OCI-LY7 (cell line): ENCODE measurements at regions not wholly inside any gene's neighbourhood (a gene's known extent, or its start where the extent isn't known, plus 50 kb on each side); places are given as distances from the start of the nearest gene placed in this dataset.

Experiments used
- BruUV-seq: library from RNA; stranded (reverse); fragments of 400-500 nt; replicated peaks from 2 replicates; lab custom pipeline; 2021; lab: Mats Ljungman, UMichigan
- CTCF ChIA-PET: fragments of 300-600 bp; sonication (Branson Sonifier 250); formaldehyde crosslinking; loops from one replicate; lab custom pipeline; 2022; ENCODE audit warnings: antibody characterized with exemption; ENCODE audit not compliant: unreplicated experiment; lab: Charles Lee
- POLR2A ChIA-PET: fragments of 300-600 bp; sonication (Branson Sonifier 250); formaldehyde crosslinking; loops from one replicate; lab custom pipeline; 2022; ENCODE audit warnings: antibody characterized with exemption; lab: Charles Lee
- DNase-seq: peaks from one replicate; pipeline ENCODE4 v3.0.0-alpha.2; 2015; ENCODE audit warnings: low spot score
- H2AFZ ChIP-seq: fragments of 200-600 bp; sonication (generic), shearing (Covaris generic); 2 replicates; pipeline ENCODE4 v1.6.1; 2014; ENCODE audit warnings: mild to moderate bottlenecking, antibody characterized with exemption, low read length, moderate library complexity
- H3K27ac ChIP-seq: fragments of 200-600 bp; sonication (generic); 2 replicates; pipeline ENCODE4 v1.5.1; 2014; ENCODE audit warnings: mixed run types, low read depth, mild to moderate bottlenecking, moderate library complexity, low read length, inconsistent platforms; ENCODE audit not compliant: poor library complexity, severe bottlenecking
- H3K36me3 ChIP-seq: fragments of 200-600 bp; sonication (generic); 2 replicates; pipeline ENCODE4 v1.6.1; 2014; ENCODE audit warnings: mild to moderate bottlenecking, antibody characterized with exemption, low read length, moderate library complexity, mixed read lengths; ENCODE audit not compliant: insufficient read depth
- H3K4me1 ChIP-seq: fragments of 200-600 bp; sonication (generic); 2 replicates; pipeline ENCODE4 v1.5.1; 2014; ENCODE audit warnings: mild to moderate bottlenecking, low read length; ENCODE audit not compliant: insufficient read depth, poor library complexity, severe bottlenecking
- H3K4me2 ChIP-seq: fragments of 200-600 bp; sonication (generic); 2 replicates; pipeline ENCODE4 v1.6.1; 2014; ENCODE audit warnings: mild to moderate bottlenecking, low read length
- H3K4me3 ChIP-seq: fragments of 200-600 bp; sonication (generic); 2 replicates; pipeline ENCODE4 v1.5.1; 2014; ENCODE audit warnings: mild to moderate bottlenecking, low read depth, low read length; ENCODE audit not compliant: poor library complexity, severe bottlenecking
- H3K79me2 ChIP-seq: fragments of 200-600 bp; sonication (generic); 2 replicates; pipeline ENCODE4 v1.6.1; 2016; ENCODE audit warnings: low read depth, mild to moderate bottlenecking, low read length, moderate library complexity, mixed read lengths; ENCODE audit not compliant: insufficient read depth
- H3K9me2 ChIP-seq: fragments of 200-600 bp; sonication (generic); 2 replicates; pipeline ENCODE4 v1.6.1; 2016; ENCODE audit warnings: mild to moderate bottlenecking, low read length, mixed read lengths; ENCODE audit not compliant: insufficient read depth
- H3K9me3 ChIP-seq: fragments of 200-600 bp; sonication (generic); 2 replicates; pipeline ENCODE4 v1.6.1; 2014; ENCODE audit warnings: mild to moderate bottlenecking, mixed run types, low read length, mixed read lengths
- H4K20me1 ChIP-seq: fragments of 200-600 bp; sonication (generic); 2 replicates; pipeline ENCODE4 v1.6.1; 2014; ENCODE audit warnings: mild to moderate bottlenecking, antibody characterized with exemption, low read length, moderate library complexity, mixed read lengths; ENCODE audit not compliant: insufficient read depth
- CTCF ChIP-seq: fragments of 200-600 bp; sonication (generic); conservative IDR thresholded peaks from 2 replicates; pipeline ENCODE4 v1.5.1; 2014; ENCODE audit warnings: mild to moderate bottlenecking, antibody characterized with exemption, low read length, moderate library complexity, mixed read lengths
- EZH2phosphoT487 ChIP-seq: fragments of 200-600 bp; sonication (generic); IDR thresholded peaks from 2 replicates; pipeline ENCODE4 v1.6.1; 2018; ENCODE audit warnings: low read depth, borderline replicate concordance, mild to moderate bottlenecking, mixed run types, antibody characterized with exemption, low read length, moderate library complexity, mixed read lengths
- intact Hi-C: fragments of 100-400 bp; cut with micrococcal nuclease; formaldehyde crosslinking; loops from one replicate; pipeline ENCODE4 v1.10.0; 2022; ENCODE audit not compliant: unreplicated experiment

- no TSS peak for BruUV-seq
Measured at GRCh38 chrY:17044723-17045122, 835.3 kb downstream of the CDY2B start.

GRCh38 chrY:17044272-17044671 lies 835.7 kb downstream of the CDY2B start:
- Histone ChIP-seq H3K9me3 (peaks cover 44% of the 10 kb centered on the region), H3K79me2 (no peaks in the 10 kb centered on the region), H3K4me3 (peak overlapping the region; percentile 43), H2AFZ (peak overlapping the region; percentile 88; the same call in 1 of the 2 replicates), H3K36me3 (no peaks in the 10 kb centered on the region; the same call in 1 of the 2 replicates), H3K27ac (peak overlapping the region; percentile 80), H3K4me1 (peaks cover 51% of the 10 kb centered on the region), H3K9me2 (no peaks in the 10 kb centered on the region), H3K4me2 (peak overlapping the region; percentile 41; the same call in 1 of the 2 replicates), H4K20me1 (no peaks in the 10 kb centered on the region)
- intact Hi-C loops, result no loop called here
- POLR2A ChIA-PET, result no interaction called here
- TF ChIP-seq EZH2phosphoT487, result no peak
- peak; percentile 37 for TF ChIP-seq CTCF
- DNase-seq, result peak; percentile 60
- CTCF ChIA-PET, result no interaction called here
- BruUV-seq, result no TSS peak

More at GRCh38 chrY:17044723-17045122, 835.3 kb downstream of the CDY2B start:
- no peaks in the 10 kb centered on the region for H3K9me2 ChIP-seq
- peak overlapping the region; percentile 80 for H3K27ac ChIP-seq
- peaks cover 44% of the 10 kb centered on the region for H3K9me3 ChIP-seq
- no peaks in the 10 kb centered on the region for H3K79me2 ChIP-seq
- H4K20me1 ChIP-seq, result no peaks in the 10 kb centered on the region
- intact Hi-C loops, result loop anchor here (1.0 kb wide), 1 partner anchor 41 kb away; no protein-coding TSS in a partner anchor
- POLR2A ChIA-PET, result no interaction called here
- H3K4me1 ChIP-seq, result peaks cover 51% of the 10 kb centered on the region
- DNase-seq, result peak; percentile 56
- H3K36me3 ChIP-seq, result no peaks in the 10 kb centered on the region; the same call in 1 of the 2 replicates
- H3K4me3 ChIP-seq, result peak overlapping the region; percentile 43
- peak overlapping the region; percentile 88 for H2AFZ ChIP-seq
- peak overlapping the region; percentile 41 for H3K4me2 ChIP-seq
- CTCF ChIA-PET, result no interaction called here
- TF ChIP-seq EZH2phosphoT487, result no peak
- no peak for TF ChIP-seq CTCF

GRCh38 chrY:17038439-17038838 lies 841.6 kb downstream of the CDY2B start:
- Histone ChIP-seq H3K27ac (no peak overlapping the region), H3K9me3 (0 out of 2 replicates have a peak, but pooled peaks cover 10% of the 10 kb centered on the region), H3K79me2 (no peaks in the 10 kb centered on the region), H2AFZ (no peak overlapping the region), H3K9me2 (no peaks in the 10 kb centered on the region), H3K4me2 (no peak overlapping the region), H3K4me1 (peaks cover 10% of the 10 kb centered on the region), H3K4me3 (no peak overlapping the region), H4K20me1 (no peaks in the 10 kb centered on the region), H3K36me3 (no peaks in the 10 kb centered on the region)
- BruUV-seq, result no TSS peak
- TF ChIP-seq CTCF (no peak), EZH2phosphoT487 (no peak)
- no peak for DNase-seq
- ChIA-PET CTCF (no interaction called here), POLR2A (no interaction called here)
- intact Hi-C loops, result no loop called here
